ENCODE measurements at regions not wholly inside any gene's neighbourhood (a gene's known extent, or its start where the extent isn't known, plus 50 kb on each side); places are given as distances from the start of the nearest gene placed in this dataset.

- DNase-seq = peak; percentile 81
Observed at GRCh38 chr15:88378188-88378637, 89.0 kb downstream of the MRPL46 start.

- DNase-seq = no peak
Observed at GRCh38 chr15:88377509-88377908, 89.7 kb downstream of the MRPL46 start.

- DNase-seq = peak; percentile 44
Observed at GRCh38 chr15:88376574-88377174, 90.5 kb downstream of the MRPL46 start.

- DNase-seq = peak; percentile 88
Observed at GRCh38 chr15:88375234-88375927, 91.8 kb downstream of the MRPL46 start.

GRCh38 chr15:88365124-88365523 lies 102.1 kb downstream of the MRPL46 start:
- DNase-seq = no peak

- DNase-seq = no peak
Observed at GRCh38 chr15:88348579-88349230, 92.2 kb upstream of the NTRK3 start.

- DNase-seq = no peak
Observed at GRCh38 chr15:88345962-88346361, 89.4 kb upstream of the NTRK3 start.

- no peak for DNase-seq
Observed at GRCh38 chr15:88344786-88345185, 88.2 kb upstream of the NTRK3 start.

- peak; percentile 70 for DNase-seq
Observed at GRCh38 chr15:88342666-88343065, 86.1 kb upstream of the NTRK3 start.

GRCh38 chr15:88341653-88342052 lies 85.1 kb upstream of the NTRK3 start:
- no peak for DNase-seq

- peak; percentile 46 for DNase-seq
Observed at GRCh38 chr15:88341006-88341405, 84.5 kb upstream of the NTRK3 start.

- no peak for DNase-seq
Observed at GRCh38 chr15:88337993-88338392, 81.5 kb upstream of the NTRK3 start.

GRCh38 chr15:88335074-88335473 lies 78.5 kb upstream of the NTRK3 start:
- DNase-seq = no peak

- DNase-seq = peak; percentile 83
Observed at GRCh38 chr15:88334436-88334835, 77.9 kb upstream of the NTRK3 start.

GRCh38 chr15:88331291-88331690 lies 74.8 kb upstream of the NTRK3 start:
- peak; percentile 41 for DNase-seq

- DNase-seq = no peak
Observed at GRCh38 chr15:88326924-88327323, 70.4 kb upstream of the NTRK3 start.

GRCh38 chr15:88324741-88325065 lies 68.2 kb upstream of the NTRK3 start:
- DNase-seq = no peak

GRCh38 chr15:88323976-88324740 lies 67.6 kb upstream of the NTRK3 start:
- peak; percentile 63 for DNase-seq

GRCh38 chr15:88323468-88323867 lies 66.9 kb upstream of the NTRK3 start:
- no peak for DNase-seq

GRCh38 chr15:88322461-88322860 lies 65.9 kb upstream of the NTRK3 start:
- peak; percentile 27 for DNase-seq

GRCh38 chr15:88321271-88321670 lies 64.7 kb upstream of the NTRK3 start:
- no peak for DNase-seq

GRCh38 chr15:88316586-88316985 lies 60.0 kb upstream of the NTRK3 start:
- DNase-seq = no peak

- DNase-seq = no peak
Observed at GRCh38 chr15:88315221-88315878, 58.8 kb upstream of the NTRK3 start.
